WTC11 (cell line): ENCODE measurements at regions not wholly inside any gene's neighbourhood (a gene's known extent, or its start where the extent isn't known, plus 50 kb on each side); places are given as distances from the start of the nearest gene placed in this dataset.

Experiments
- CTCF ChIP-seq: fragments of 200-600 bp; IDR thresholded peaks from 2 replicates; pipeline ENCODE4 v1.8.0; 2022; ENCODE audit warnings: antibody characterized with exemption
- NFYB ChIP-seq: sonication (generic); formaldehyde crosslinking; conservative IDR thresholded peaks from 2 replicates; pipeline ENCODE4 v1.8.0; 2022; ENCODE audit warnings: low read depth, missing genetic modification reagents
- TF ChIP-seq, protein P1 (sequence below): sonication (generic); formaldehyde crosslinking; IDR thresholded peaks from 2 replicates; pipeline ENCODE4 v1.8.1; 2022; ENCODE audit warnings: low read depth, mild to moderate bottlenecking, moderate library complexity, missing genetic modification reagents, borderline replicate concordance

DNA sequence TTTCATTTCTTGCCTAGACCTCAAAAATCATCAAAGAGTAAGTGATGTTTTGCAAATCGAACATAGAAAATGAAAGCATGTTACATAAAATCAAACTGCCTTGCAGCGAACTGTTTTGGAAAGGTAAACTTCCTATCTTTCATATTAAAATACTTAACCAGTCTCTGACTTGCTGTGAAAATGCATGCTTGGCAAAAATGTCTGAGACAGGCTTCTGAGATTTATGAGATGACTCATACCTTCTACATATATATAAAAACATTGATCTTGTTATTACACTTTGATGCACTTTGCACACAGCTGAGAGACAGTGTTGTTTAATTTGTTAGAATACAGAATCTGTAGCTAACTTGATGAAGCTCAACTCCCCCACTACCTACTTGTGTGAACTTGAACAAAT is 179.1 kb downstream of the KITLG start:
- TF ChIP-seq NFYB (no peak), CTCF (no peak)
- TF ChIP-seq, protein P1, sequence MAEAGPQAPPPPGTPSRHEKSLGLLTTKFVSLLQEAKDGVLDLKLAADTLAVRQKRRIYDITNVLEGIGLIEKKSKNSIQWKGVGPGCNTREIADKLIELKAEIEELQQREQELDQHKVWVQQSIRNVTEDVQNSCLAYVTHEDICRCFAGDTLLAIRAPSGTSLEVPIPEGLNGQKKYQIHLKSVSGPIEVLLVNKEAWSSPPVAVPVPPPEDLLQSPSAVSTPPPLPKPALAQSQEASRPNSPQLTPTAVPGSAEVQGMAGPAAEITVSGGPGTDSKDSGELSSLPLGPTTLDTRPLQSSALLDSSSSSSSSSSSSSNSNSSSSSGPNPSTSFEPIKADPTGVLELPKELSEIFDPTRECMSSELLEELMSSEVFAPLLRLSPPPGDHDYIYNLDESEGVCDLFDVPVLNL (CRISPR knock-in tag), result no peak
